ENCODE measurements at regions not wholly inside any gene's neighbourhood (a gene's known extent, or its start where the extent isn't known, plus 50 kb on each side); places are given as distances from the start of the nearest gene placed in this dataset.
A peak's percentile ranks its signal among the peaks of the same experiment; 100 is the strongest.

DNA sequence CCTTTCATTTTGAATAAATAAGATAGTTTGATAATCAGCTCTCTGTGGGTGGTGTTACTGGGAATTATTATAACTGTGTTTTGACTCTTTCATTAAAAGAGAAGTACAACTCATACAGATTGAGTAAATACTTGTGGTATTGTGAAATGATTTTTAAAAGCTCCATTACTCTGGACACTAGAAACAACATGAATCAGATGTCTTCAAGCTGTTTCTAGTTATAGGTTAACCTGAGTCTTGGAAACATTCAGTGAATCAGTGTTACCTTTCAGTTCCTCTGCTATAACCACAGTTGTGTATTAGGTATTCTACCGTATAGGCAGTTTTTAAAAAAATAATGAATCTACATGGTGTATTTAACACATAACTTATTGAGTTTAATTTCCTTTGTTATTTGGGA is 128.4 kb upstream of the SSTR1 start:
- H3K36me3 ChIP-seq, result no peaks in the 10 kb centered on the region
- H3K27ac ChIP-seq, result no peak overlapping the region
- no peaks in the 10 kb centered on the region for H3K27me3 ChIP-seq
- peaks cover 0 to 4% (median 0%) of the 10 kb centered on the region in 3 donors for H3K9me3 ChIP-seq
- WGBS, 2 donors, result 57 to 72% methylated on average over 1 of the region's 1 CpG
- intact Hi-C loops (cut with DNase I), result no loop called here
- no peak overlapping the region for H3K4me3 ChIP-seq
- no peaks in the 10 kb centered on the region for H3K4me1 ChIP-seq
- DNase-seq, result no peak
- TF ChIP-seq POLR2A (IDR thresholded peaks at IDR 0.05), result no peak
- TF ChIP-seq, protein P1, sequence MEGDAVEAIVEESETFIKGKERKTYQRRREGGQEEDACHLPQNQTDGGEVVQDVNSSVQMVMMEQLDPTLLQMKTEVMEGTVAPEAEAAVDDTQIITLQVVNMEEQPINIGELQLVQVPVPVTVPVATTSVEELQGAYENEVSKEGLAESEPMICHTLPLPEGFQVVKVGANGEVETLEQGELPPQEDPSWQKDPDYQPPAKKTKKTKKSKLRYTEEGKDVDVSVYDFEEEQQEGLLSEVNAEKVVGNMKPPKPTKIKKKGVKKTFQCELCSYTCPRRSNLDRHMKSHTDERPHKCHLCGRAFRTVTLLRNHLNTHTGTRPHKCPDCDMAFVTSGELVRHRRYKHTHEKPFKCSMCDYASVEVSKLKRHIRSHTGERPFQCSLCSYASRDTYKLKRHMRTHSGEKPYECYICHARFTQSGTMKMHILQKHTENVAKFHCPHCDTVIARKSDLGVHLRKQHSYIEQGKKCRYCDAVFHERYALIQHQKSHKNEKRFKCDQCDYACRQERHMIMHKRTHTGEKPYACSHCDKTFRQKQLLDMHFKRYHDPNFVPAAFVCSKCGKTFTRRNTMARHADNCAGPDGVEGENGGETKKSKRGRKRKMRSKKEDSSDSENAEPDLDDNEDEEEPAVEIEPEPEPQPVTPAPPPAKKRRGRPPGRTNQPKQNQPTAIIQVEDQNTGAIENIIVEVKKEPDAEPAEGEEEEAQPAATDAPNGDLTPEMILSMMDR (IDR thresholded peaks at IDR 0.05), result no peak

DNA sequence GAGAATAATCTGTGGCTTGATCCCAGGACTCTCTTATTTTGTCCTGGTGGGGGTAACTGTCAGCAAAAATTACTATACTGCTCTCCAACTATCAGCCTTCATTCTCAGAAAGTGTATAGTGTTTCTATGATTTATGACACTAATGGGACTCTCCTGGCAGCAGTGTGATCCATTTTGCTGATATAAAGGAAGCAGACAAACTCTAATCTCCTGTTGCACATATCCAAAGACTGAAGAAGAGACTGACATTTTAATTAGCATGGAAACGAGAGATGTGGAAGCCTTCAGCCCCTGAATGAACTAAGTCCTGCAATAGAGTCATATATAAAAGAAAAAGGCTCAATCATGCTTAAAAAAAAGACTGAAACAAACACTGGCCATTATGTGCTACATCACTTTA is 127.8 kb upstream of the SSTR1 start:
- TF ChIP-seq POLR2A (IDR thresholded peaks at IDR 0.05), result no peak
- TF ChIP-seq, protein P1 (IDR thresholded peaks at IDR 0.05), result no peak
- Histone ChIP-seq H3K9me3 (peaks cover 0 to 4% (median 0%) of the 10 kb centered on the region in 3 donors), H3K36me3 (no peaks in the 10 kb centered on the region), H3K4me1 (no peaks in the 10 kb centered on the region), H3K27ac (no peak overlapping the region), H3K27me3 (no peaks in the 10 kb centered on the region), H3K4me3 (no peak overlapping the region)
- intact Hi-C loops (cut with DNase I), result no loop called here
- 13 to 27% methylated on average over 1 of the region's 1 CpG for WGBS, 2 donors
- no peak for DNase-seq

DNA sequence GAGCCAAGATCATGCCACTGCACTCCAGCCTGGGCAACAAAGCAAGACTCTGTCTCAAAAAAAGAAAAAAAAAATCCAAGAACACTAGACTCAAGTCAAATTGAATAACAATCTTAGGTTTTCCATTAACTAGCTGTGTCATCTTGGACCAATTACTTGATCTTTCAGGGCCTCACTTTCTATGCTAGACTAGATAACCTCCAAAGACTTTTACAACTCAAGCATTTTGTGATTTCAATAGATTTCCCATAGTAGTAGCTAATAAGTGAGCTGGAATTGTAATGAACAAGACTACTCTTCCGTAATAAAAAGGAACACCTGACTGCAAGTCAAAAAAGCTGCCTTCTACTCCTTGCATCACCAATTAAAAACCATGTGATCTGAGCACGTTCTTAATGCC is 127.0 kb upstream of the SSTR1 start:
- WGBS, 2 donors, result 80 to 91% methylated on average over 2 of the region's 2 CpGs
- no peak for TF ChIP-seq POLR2A (IDR thresholded peaks at IDR 0.05)
- TF ChIP-seq, protein P1 (IDR thresholded peaks at IDR 0.05), result no peak
- Histone ChIP-seq H3K36me3 (no peaks in the 10 kb centered on the region), H3K9me3 (no peaks in the 10 kb centered on the region), H3K27ac (no peak overlapping the region), H3K4me1 (no peaks in the 10 kb centered on the region), H3K4me3 (no peak overlapping the region), H3K27me3 (no peaks in the 10 kb centered on the region)
- intact Hi-C loops (cut with DNase I), result no loop called here
- no peak for DNase-seq

DNA sequence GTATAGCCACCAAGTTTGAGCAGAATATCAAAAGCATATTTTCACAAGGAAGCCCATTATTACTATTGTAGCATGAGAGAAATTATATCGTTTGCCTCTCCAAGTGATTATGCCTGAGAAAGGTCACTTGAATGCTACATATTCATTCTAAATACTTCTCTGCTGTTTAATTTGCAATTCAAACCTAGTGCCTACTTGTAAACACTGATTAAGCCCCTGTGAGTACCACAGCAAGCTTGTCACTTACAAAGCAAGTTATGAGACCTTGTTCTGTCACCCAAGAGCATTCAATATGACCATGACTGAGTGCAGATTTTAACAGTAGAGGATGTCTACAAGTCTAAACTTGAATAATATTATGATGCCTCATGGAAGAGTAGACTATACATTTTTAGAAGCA is 124.7 kb upstream of the SSTR1 start:
- no peaks in the 10 kb centered on the region for H3K9me3 ChIP-seq
- intact Hi-C loops (cut with DNase I), result no loop called here
- no peaks in the 10 kb centered on the region for H3K4me1 ChIP-seq
- H3K27me3 ChIP-seq, result no peaks in the 10 kb centered on the region
- WGBS, 2 donors, result 50 to 53% methylated on average over 1 of the region's 1 CpG
- TF ChIP-seq, protein P1 (IDR thresholded peaks at IDR 0.05), result no peak
- TF ChIP-seq POLR2A (IDR thresholded peaks at IDR 0.05), result no peak
- H3K27ac ChIP-seq, result no peak overlapping the region
- no peak overlapping the region for H3K4me3 ChIP-seq
- no peaks in the 10 kb centered on the region for H3K36me3 ChIP-seq
- DNase-seq, result no peak

DNA sequence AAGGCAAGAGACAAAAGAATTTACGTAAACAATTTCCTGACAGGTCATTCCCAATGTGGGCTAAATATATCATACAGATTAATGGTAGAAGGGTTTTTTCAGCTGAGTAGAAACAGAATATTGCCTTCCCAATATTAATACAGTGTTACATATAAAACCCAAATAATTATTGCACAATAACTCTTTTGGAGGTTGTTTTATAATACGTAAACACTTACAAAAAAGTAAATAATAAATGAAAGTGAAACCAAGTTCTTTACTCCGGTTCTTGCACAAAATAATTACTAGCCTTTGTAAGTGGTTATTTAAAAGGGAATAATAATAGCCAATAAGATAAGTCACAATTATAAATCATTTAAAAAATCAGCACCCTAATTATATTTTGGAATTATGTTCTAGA is 118.6 kb upstream of the SSTR1 start:
- peaks cover 0 to 10% (median 0%) of the 10 kb centered on the region in 3 donors for H3K4me1 ChIP-seq
- H3K4me3 ChIP-seq, result peak overlapping the region in 3 of 4 donors; percentile 19 to 56 (median 34)
- H3K9me3 ChIP-seq, result peaks cover 0 to 14% (median 4%) of the 10 kb centered on the region in 3 donors
- DNase-seq, result no peak
- no peak overlapping the region for H3K27ac ChIP-seq
- H3K27me3 ChIP-seq, result no peaks in the 10 kb centered on the region
- intact Hi-C loops (cut with DNase I), result no loop called here
- no peaks in the 10 kb centered on the region for H3K36me3 ChIP-seq
- no peak for TF ChIP-seq POLR2A (IDR thresholded peaks at IDR 0.05)
- TF ChIP-seq, protein P1 (IDR thresholded peaks at IDR 0.05), result no peak
- WGBS, 2 donors, result 26 to 42% methylated on average over 3 of the region's 3 CpGs
